ENCODE measurements at regions not wholly inside any gene's neighbourhood (a gene's known extent, or its start where the extent isn't known, plus 50 kb on each side); places are given as distances from the start of the nearest gene placed in this dataset.
"Not testable (repeated sequence)": the region's sequence is repeated elsewhere in the genome, so short reads cannot be mapped to it uniquely, and the experiment has no call there.

- TF ChIP-seq, protein P1, sequence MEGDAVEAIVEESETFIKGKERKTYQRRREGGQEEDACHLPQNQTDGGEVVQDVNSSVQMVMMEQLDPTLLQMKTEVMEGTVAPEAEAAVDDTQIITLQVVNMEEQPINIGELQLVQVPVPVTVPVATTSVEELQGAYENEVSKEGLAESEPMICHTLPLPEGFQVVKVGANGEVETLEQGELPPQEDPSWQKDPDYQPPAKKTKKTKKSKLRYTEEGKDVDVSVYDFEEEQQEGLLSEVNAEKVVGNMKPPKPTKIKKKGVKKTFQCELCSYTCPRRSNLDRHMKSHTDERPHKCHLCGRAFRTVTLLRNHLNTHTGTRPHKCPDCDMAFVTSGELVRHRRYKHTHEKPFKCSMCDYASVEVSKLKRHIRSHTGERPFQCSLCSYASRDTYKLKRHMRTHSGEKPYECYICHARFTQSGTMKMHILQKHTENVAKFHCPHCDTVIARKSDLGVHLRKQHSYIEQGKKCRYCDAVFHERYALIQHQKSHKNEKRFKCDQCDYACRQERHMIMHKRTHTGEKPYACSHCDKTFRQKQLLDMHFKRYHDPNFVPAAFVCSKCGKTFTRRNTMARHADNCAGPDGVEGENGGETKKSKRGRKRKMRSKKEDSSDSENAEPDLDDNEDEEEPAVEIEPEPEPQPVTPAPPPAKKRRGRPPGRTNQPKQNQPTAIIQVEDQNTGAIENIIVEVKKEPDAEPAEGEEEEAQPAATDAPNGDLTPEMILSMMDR (IDR thresholded peaks at IDR 0.05) = not testable (repeated sequence)
- TF ChIP-seq EP300 (IDR thresholded peaks at IDR 0.05) = not testable (repeated sequence)
These were observed 1800.9 kb downstream of the OLFM4 start for GRCh38 chr13:54829391-54830068.
